ENCODE measurements at regions not wholly inside any gene's neighbourhood (a gene's known extent, or its start where the extent isn't known, plus 50 kb on each side); places are given as distances from the start of the nearest gene placed in this dataset.
A peak's percentile ranks its signal among the peaks of the same experiment; 100 is the strongest.
"Not testable (repeated sequence)": the region's sequence is repeated elsewhere in the genome, so short reads cannot be mapped to it uniquely, and the experiment has no call there.

- H3K4me3 ChIP-seq; ATAC-seq; H3K79me2 ChIP-seq (ENCODE audit: control insufficient read depth, insufficient read depth, low read length); H3K27me3 ChIP-seq (replicated peaks in 1 of 2; ENCODE audit: control insufficient read depth in 2 of 2, insufficient read depth in 2 of 2, low read length in 1 of 2); H3K36me3 ChIP-seq (ENCODE audit: control insufficient read depth in 2 of 2, insufficient read depth in 2 of 2, low read length in 1 of 2); H3K27ac ChIP-seq (ENCODE audit: control insufficient read depth, insufficient read depth); H2AFZ ChIP-seq (ENCODE audit: control insufficient read depth, low read depth, low read length); RAD21 ChIA-PET (ENCODE audit: unreplicated experiment); DNase-seq (ENCODE audit: low read depth, low spot score); SMC1A ChIA-PET (ENCODE audit: uncharacterized antibody, unreplicated experiment); BruUV-seq (replicated peaks); H4K20me1 ChIP-seq (ENCODE audit: control insufficient read depth, insufficient read depth); H3K9ac ChIP-seq (ENCODE audit: control insufficient read depth, insufficient read depth, low read length); FAIRE-seq; H3K4me2 ChIP-seq (ENCODE audit: control insufficient read depth, insufficient read depth); CTCF ChIA-PET; H3K9me3 ChIP-seq (replicated peaks; ENCODE audit: control insufficient read depth, insufficient read depth, low read length); POLR2A ChIA-PET; in situ Hi-C loops (cut with MboI); H3K4me1 ChIP-seq (ENCODE audit: control insufficient read depth, insufficient read depth, low read length); intact Hi-C loops (cut with micrococcal nuclease; ENCODE audit: unreplicated experiment): not testable (repeated sequence)
- WGBS (ENCODE audit: insufficient coverage, insufficient replicate concordance, low lambda C conversion rate, missing lambda C conversion rate) = 49% methylated on average over 6 of the region's 6 CpGs
- TF ChIP-seq NFYB (IDR thresholded peaks at IDR 0.05; ENCODE audit: insufficient read depth, low read depth, low read length) = peak; percentile 46; the same call in 1 of the 2 replicates
Observed at GRCh38 chr18:60178224-60178623, 194.4 kb downstream of the MC4R start.

- CTCF ChIA-PET = no interaction called here
- in situ Hi-C loops (cut with MboI) = no loop called here
- Histone ChIP-seq H3K9ac (ENCODE audit: control insufficient read depth, insufficient read depth, low read length) (no peak overlapping the region), H4K20me1 (ENCODE audit: control insufficient read depth, insufficient read depth) (no peaks in the 10 kb centered on the region), H3K4me1 (ENCODE audit: control insufficient read depth, insufficient read depth, low read length) (no peaks in the 10 kb centered on the region), H3K36me3 (ENCODE audit: control insufficient read depth in 2 of 2, insufficient read depth in 2 of 2, low read length in 1 of 2) (no peaks in the 10 kb centered on the region), H3K4me3 (no peak overlapping the region), H3K27ac (ENCODE audit: control insufficient read depth, insufficient read depth) (no peak overlapping the region), H3K4me2 (ENCODE audit: control insufficient read depth, insufficient read depth) (no peak overlapping the region), H2AFZ (ENCODE audit: control insufficient read depth, low read depth, low read length) (no peak overlapping the region), H3K9me3 (replicated peaks; ENCODE audit: control insufficient read depth, insufficient read depth, low read length) (no peaks in the 10 kb centered on the region), H3K79me2 (ENCODE audit: control insufficient read depth, insufficient read depth, low read length) (no peaks in the 10 kb centered on the region), H3K27me3 (replicated peaks in 1 of 2; ENCODE audit: control insufficient read depth in 2 of 2, insufficient read depth in 2 of 2, low read length in 1 of 2) (no peaks in the 10 kb centered on the region)
- SMC1A ChIA-PET (ENCODE audit: uncharacterized antibody, unreplicated experiment) = no interaction called here
- FAIRE-seq (no peak), DNase-seq (ENCODE audit: low read depth, low spot score) (no peak), ATAC-seq (no peak)
- no TSS peak for BruUV-seq (replicated peaks)
- RAD21 ChIA-PET (ENCODE audit: unreplicated experiment) = no interaction called here
- intact Hi-C loops (cut with micrococcal nuclease; ENCODE audit: unreplicated experiment) = no loop called here
- POLR2A ChIA-PET = no interaction called here
- WGBS (ENCODE audit: insufficient coverage, insufficient replicate concordance, low lambda C conversion rate, missing lambda C conversion rate) = 0% methylated on average over 1 of the region's 1 CpG
- TF ChIP-seq ZNF217 (IDR thresholded peaks at IDR 0.05) = no peak
- no peak for TF ChIP-seq PAX8 (IDR thresholded peaks at IDR 0.05)
- TF ChIP-seq ASH2L (IDR thresholded peaks at IDR 0.05; ENCODE audit: borderline replicate concordance, low read depth) = no peak
- no peak for TF ChIP-seq SMAD5 (IDR thresholded peaks at IDR 0.05; ENCODE audit: low read depth)
- TF ChIP-seq MLLT1 (IDR thresholded peaks at IDR 0.05) = no peak
- TF ChIP-seq ZSCAN29 (IDR thresholded peaks at IDR 0.05) = no peak
- no peak for TF ChIP-seq ZNF592 (IDR thresholded peaks at IDR 0.05)
- TF ChIP-seq ZBTB11 (CRISPR knock-in tag; IDR thresholded peaks at IDR 0.05) = no peak
Observed at GRCh38 chr18:60176259-60176658, 196.3 kb downstream of the MC4R start.

Measured in GM12878 (cell line).